ENCODE measurements at regions not wholly inside any gene's neighbourhood (a gene's known extent, or its start where the extent isn't known, plus 50 kb on each side); places are given as distances from the start of the nearest gene placed in this dataset.
"Not testable (repeated sequence)": the region's sequence is repeated elsewhere in the genome, so short reads cannot be mapped to it uniquely, and the experiment has no call there.

GRCh38 chrX:66912417-66912816 is 273.5 kb upstream of the EDA2R start:
- DNase-seq, result no peak

GRCh38 chrX:66902081-66902480 is 263.2 kb upstream of the EDA2R start:
- no peak for DNase-seq

DNA sequence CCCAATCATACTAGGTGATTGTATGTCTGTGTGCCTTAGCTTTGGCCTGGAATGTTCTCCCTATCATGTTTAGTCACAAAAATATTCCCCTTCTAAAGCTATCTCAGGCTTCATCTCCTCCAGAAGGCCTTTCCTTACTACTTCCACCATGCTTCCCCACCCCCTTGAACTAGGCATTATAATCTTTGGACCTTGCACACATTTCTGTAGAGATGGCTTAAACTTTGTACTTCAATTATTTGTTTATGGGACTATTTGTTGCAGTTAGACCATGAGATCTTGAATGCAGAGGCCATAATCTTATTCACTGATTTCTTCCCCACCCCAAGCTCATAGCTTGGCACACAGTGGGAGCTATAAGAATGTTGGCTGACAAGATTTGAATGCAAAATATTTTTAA is 262.0 kb upstream of the EDA2R start:
- no peak for DNase-seq

DNA sequence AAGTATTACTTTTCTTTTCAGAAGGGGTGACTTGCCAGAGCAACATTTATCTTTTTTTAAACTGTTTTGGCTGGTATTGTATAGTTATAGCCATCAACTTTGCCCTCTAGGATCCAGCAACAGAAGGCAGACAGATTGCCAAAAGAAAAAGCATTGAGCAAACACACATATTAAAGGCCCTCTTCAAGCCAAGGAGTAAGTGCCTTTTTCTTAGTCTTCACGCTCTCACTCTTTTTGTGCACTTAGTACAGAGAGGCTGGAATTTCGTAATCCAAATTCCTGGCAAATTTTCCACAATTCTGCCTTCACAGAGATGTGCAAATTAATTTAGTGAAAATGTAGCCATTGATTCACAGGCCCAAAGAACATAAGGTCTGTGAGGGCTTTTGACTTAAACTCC is 253.1 kb upstream of the EDA2R start:
- no peak for DNase-seq

DNA sequence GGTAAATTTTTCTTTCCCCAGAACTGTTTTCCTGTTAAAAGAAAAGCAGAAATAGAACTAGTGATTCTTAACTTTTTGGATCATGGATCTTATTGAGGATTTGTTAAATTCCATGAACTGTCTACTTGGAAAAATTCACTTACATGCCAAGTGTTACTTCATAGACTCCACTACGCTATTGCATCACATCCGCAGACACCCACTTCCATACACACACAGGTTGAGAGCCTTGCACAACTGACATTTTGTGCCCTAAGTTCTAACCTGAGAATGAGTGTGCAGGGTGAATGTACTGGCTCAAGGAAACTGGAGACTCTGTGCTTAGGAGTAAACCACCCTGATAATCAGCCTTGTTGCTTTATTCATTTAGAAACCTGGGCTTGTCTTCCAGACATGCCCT is 250.5 kb upstream of the EDA2R start:
- DNase-seq, result no peak

DNA sequence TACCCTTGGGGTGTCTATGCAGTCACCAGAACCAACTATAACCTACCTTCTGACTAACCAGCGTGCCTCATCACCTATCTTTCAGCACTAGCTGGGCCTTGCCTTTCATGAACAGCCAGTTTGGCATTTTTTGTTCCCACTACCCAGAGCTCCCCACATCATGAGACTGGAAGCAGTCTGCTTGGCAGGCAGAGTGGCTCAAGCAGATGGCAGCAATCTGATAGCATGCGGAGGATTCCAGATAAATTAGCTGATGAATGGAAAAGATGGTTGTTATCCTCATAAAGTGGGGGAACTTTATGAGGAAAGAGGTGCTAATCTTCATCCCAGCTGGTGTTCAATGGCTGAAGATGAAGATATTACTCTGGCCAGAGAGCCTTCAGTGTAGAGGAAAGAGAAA is 243.2 kb upstream of the EDA2R start:
- DNase-seq, result no peak

DNA sequence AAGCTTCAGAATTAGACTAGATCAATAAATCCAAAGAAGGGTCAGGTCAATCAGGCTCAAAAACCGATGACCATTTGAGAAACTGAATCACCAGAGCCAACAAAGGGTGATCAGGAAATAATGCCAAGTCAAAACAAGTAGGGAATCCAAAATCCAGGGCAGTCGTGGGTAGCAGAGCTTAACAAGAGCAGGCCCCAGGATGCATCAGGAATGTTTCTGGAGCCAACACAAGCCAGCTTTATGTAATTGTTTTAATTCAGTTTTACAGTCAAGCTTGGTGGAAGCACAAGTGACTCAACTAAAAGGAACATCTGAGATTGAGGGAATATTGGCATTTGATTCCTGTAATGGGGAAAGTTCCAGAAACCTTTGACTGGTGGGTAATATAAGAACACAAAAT is 237.9 kb upstream of the EDA2R start:
- DNase-seq, result no peak

DNA sequence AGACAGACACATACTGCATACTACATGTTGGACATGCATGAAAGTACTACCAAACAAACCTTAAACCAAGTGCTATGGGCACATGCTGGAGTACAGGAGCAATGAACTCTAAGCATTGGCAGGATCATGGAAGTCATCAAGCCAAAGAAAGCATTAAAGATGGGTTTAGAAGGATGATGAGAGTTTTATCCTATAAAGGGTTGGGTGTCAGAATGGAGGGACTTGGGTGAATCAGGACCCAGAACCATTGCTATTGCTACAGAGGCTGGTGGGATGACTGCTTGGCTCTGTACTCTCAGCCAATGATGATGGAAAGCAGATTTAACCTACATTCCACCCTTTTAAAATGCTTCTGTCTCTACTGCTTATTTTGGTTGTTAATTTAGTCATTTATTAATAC is 233.9 kb upstream of the EDA2R start:
- no peak for DNase-seq

DNA sequence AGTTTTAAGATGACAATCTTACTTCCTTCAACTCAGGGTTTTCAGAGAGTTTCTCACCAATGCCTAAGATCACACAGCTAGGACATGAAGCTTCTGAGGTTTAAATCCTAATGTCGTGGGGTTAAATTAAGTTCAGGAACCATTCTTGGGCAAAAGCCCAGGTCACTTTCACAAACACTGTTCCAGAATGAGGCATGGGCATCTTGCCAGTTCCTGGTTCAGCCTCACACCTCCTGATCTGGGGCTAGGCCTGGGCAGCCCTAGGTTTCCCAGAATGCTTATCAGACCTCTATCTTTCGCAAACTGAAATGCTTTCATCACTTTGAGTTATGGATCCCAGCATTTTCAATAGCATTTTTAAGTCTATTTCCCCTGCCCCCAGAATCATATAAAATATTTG is 224.8 kb upstream of the EDA2R start:
- DNase-seq, result no peak

DNA sequence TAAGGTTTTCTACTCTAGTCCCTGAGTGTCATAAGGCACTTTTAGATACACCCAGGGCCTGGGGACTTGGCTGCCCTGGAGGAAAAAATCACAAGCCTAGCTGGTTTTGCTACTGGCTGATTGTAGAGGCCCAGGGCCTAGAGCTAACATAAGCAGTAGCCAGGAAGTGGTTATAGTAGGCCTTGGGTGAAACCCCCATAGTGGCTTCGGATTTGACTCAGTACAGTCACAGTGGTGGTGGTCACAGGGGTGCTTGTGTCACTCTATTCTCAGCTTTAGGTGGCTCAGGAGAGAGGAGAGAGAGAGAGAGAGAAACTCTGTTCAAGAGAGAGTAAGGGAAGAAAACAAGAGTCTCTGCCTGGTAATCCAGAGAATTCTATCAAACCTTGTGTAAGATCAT is 194.5 kb upstream of the EDA2R start:
- no peak for DNase-seq

DNA sequence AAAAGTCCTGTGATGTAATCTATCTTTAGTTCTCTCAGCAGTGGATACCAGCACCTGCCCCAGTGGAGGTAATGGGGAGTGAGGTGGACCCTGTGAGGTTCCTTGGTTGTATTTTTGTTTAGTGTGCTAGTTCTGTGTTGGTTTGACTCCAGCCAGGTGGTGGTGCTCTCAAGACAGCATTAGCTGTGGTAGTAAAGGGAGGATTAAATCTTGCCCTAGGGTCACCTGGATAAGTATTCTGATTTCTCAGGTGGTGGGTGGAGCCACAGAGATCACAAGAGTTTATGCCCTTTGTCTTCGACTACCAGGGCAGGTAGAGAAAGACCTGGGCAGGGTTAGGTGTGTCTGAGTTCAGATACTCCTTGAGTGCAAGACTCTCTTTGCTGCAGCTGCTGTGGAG is 176.3 kb upstream of the EDA2R start:
- no peak for DNase-seq

GRCh38 chrX:66794514-66794913 is 155.6 kb upstream of the EDA2R start:
- not testable (repeated sequence) for DNase-seq

- no peak for DNase-seq
Observed at GRCh38 chrX:66766318-66766717, 127.4 kb upstream of the EDA2R start.

DNA sequence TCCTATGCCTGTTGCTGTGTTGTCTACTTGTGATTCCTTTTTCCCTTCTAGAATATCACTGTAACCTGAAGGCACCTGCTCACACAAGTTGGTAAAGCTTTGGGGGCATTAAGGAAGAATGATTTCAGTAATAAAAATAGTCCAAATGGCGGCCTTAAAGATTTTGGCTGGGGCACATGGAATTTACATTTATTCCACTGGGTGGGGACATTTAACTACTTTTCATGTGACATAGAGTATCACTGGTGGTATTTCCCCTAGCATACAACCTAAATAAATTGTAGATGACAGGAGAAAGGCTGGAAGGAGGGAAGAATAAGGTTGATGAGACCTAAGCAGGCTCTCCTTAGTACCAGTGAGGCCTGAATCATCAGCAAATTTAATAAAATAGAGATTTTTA is 121.8 kb upstream of the EDA2R start:
- DNase-seq, result peak; percentile 6

DNA sequence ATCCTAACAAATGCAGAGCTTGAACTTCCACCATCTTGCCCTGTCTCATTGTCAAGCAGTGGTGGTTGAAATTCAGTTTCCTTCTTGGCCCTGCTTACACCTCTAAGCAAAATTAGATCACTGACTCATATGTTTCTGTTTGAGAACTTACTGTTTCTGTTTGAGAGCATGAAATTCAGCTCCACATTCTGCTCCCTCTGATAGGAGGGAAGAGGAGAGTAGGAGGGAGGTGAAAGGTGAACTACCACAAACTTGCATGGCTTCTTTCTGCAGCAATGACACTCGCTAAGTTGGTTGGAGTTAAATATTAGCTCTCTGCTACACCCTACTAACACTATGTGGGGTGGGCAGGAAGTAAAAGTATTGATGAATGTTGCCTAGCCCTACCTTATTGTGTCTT is 117.8 kb upstream of the EDA2R start:
- no peak for DNase-seq

DNA sequence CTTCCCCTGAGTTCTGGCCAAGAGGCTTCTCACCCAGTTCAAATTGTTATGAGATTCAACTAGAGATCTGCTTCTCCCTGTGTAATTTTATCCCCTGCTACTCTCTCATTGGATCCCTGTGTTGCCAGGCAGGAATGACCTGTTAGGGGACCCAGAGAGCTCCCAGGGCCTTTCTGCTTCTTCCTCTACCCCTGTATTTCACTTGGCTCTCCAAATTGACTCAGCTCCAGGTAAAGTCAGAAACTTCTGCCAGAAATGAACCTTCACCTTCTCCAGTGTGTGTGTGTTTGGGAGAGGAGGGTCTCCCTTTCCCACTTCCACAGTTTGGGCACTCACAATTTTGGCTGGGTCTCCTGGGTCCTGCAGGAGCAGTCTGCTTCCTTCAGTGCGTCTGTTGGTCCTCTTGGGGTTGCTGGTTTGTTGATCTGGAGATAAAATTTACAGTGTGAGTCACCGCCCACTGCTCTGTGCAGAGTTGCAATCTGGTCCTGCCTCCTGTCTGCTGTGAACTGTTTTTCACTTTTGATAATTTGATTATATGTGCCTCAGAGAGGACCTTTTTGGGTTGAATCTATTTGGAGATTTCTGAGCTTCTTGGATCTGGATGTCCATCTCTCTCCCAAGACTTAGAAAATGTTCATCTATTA is 112.4 kb upstream of the EDA2R start:
- DNase-seq, result no peak

DNA sequence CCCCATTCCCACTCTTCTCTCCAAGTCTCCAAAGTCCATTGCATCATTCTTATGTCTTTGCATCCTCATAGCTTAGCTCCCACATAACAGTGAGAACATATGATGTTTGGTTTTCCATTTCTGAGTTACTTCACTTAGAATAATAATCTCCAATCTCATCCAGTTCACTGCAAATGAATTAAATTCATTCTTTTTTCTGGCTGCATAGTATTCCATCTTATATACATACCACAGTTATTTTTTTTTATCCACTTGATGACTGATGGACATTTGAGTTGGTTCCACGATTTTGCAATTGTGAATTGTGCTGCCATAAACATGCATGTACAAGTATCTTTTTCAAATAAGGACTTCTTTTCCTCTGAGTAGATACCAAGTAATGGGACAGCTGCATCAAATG is 105.6 kb upstream of the EDA2R start:
- not testable (repeated sequence) for DNase-seq

- peak; percentile 50 for DNase-seq
Observed at GRCh38 chrX:66731398-66731797, 92.5 kb upstream of the EDA2R start.

GRCh38 chrX:66728818-66729271 is 90.0 kb upstream of the EDA2R start:
- DNase-seq, result peak; percentile 86

DNA sequence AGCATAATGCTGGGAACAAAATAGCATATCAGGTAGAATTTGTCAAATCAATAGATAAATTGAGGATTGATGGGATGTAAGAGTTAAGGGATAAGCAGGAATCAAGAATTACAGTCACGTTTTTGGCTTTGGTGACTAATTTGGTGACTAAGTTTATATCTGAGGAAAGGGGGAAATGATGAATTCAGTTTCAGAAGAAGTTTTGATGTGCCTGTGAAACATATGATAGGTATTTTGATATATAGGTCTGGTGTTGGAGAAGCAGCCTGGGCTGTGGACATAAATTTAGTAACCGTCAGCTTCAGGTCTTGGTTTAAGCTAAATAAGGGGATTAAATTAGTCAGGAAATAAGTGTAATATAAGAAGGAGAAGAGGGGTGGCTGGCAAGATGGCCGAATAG is 79.0 kb upstream of the EDA2R start:
- no peak for DNase-seq

DNA sequence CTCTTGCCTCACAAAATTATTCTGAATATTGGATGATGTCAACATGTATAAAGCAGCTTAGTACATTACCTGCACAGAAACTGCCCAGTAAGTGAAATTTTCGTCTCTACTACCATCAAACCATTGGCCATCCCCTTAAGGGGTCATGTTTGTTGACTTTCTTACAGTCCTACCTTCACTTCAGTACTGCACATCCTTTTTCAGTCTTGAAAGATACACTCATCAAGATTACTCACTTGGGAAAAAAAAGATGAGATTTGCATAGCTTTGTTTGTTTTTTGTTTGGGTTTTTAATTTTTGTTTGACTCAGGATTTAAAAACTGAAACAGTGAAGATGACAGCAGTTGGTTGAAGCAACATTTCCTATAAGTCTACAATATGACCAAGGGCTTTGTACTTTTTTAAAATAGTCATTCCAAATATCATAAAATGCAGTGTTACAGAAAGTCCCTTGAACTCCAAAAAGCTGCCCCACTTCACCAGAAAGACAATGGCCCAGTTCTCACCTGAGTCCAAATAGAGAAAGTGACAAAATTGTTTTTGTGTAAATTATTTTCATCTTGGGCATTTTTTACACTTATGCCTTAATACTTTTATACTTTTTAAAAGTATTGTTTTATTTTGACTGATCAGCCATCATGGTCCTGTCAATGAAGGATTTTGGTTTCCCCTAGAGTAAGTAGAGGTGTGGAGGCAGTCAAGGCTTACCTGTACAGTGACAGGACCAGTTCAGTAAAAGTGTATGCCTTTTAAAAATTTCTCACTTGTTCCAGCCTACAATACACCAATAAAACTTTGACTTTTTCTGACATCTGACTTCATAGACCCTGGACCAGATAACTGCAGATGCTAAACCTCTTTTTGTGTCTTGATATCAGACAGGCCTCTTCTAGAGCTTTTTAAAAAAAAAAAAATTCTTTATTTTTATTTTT is 59.7 kb upstream of the EDA2R start:
- no peak for DNase-seq

- not testable (repeated sequence) for DNase-seq
Observed at GRCh38 chrX:66692512-66692911, 53.6 kb upstream of the EDA2R start.
